ENCODE measurements at regions not wholly inside any gene's neighbourhood (a gene's known extent, or its start where the extent isn't known, plus 50 kb on each side); places are given as distances from the start of the nearest gene placed in this dataset.

DNA sequence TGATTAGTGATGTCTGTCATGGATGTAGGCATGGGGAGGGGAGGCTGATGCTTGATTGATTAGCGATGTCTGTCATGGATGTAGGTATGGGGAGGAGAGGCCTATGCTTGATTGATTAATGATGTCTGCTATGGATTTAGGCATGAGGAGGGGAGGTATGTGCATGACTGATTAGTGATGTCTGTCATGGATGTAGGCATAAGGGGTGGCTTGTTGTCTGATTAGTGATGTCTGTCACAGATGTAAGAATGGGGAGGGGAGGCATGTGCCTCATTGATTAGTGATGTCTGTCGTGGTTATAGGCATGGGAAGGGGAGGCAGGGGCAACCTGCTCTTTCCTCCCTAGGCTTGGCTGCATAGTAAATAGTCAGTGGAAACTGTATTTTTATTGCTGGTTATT is 409.4 kb downstream of the HAPSTR1 start:
- H3K36me3 ChIP-seq (ENCODE audit: control insufficient read depth, insufficient read depth, low read length): no peaks in the 10 kb centered on the region
- no TSS peak for BruUV-seq (replicated peaks)
- CTCF ChIA-PET: no interaction called here
- TF ChIP-seq SIN3A (IDR thresholded peaks at IDR 0.05; ENCODE audit: borderline replicate concordance, insufficient read depth, low read depth, low read length) (no peak), REST (IDR thresholded peaks at IDR 0.05; ENCODE audit: insufficient read depth in 1 of 2, low read depth in 2 of 2, low read length in 1 of 2) (no peak), POLR2AphosphoS5 (IDR thresholded peaks at IDR 0.05; ENCODE audit: low read depth, low read length) (no peak), CTCF (IDR thresholded peaks at IDR 0.05) (no peak), TCF7L2 (IDR thresholded peaks at IDR 0.05; ENCODE audit: low read depth, low read length) (no peak)
- POLR2A ChIA-PET: no interaction called here
- ATAC-seq (no peak), DNase-seq (ENCODE audit: low read depth, low spot score) (no peak)
- no peaks in the 10 kb centered on the region for H3K4me1 ChIP-seq (ENCODE audit: control insufficient read depth, insufficient read depth, low read length)
- H3K27me3 ChIP-seq (ENCODE audit: control insufficient read depth, insufficient read depth, low read length): peaks cover 2% of the 10 kb centered on the region; the same call in 1 of the 2 replicates
- H3K4me3 ChIP-seq (ENCODE audit: low read depth in 2 of 2, low read length in 2 of 2): no peak overlapping the region
- intact Hi-C loops (cut with micrococcal nuclease; ENCODE audit: unreplicated experiment) (no loop called here), in situ Hi-C loops (cut with HindIII; ENCODE audit: low pct_unique_long_range_greater_than_20kb, low sequenced_read_pairs) (no loop called here)
- no peak overlapping the region for H3K27ac ChIP-seq (ENCODE audit: low read length)
- no peaks in the 10 kb centered on the region for H3K9me3 ChIP-seq (ENCODE audit: control insufficient read depth, insufficient read depth, low read depth, low read length)

DNA sequence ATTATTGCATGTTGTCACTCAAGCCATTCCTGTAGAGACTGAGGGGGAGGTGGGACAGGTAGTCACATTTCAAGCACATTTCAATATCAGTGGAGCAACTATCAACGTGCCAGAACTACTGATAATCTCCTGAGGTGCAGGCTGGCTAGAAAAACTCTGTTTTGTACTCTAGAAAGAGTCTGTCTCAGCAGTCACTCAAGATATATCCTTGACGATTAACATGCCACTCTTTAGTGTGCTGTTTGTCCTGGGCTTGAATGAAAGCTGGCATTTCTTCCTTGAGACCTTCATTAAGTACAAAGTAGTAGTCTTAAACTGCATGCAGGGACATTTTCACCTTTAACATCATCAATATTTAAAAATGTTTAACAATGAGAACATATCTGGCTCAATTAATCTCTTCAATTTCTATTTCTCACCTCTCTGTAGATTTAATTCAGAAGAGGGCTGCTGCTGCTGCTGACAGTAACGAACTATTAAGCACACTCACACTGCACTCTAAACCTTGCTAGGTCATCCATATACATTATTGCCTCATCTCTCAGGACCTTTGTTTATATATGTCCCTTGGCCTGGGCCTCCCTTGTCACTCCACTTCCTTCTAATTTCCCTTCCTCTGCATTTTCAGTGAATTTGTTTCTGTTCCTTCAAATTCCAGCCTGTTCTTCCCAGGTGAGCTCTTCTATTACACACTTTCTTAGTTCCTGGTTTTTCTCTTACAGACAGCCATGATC is 412.0 kb downstream of the HAPSTR1 start:
- no TSS peak for BruUV-seq (replicated peaks)
- no peak for ATAC-seq
- ChIA-PET POLR2A (no interaction called here), CTCF (interaction anchor here (0.6 kb wide), 1 partner anchor 679 kb away, joined by 6 read pairs; no protein-coding TSS in a partner anchor)
- TF ChIP-seq CTCF (IDR thresholded peaks at IDR 0.05): no peak
- TF ChIP-seq REST (IDR thresholded peaks at IDR 0.05; ENCODE audit: insufficient read depth in 1 of 2, low read depth in 2 of 2, low read length in 1 of 2): no peak
- no peak for TF ChIP-seq SIN3A (IDR thresholded peaks at IDR 0.05; ENCODE audit: borderline replicate concordance, insufficient read depth, low read depth, low read length)
- TF ChIP-seq TCF7L2 (IDR thresholded peaks at IDR 0.05; ENCODE audit: low read depth, low read length): no peak
- no peak for TF ChIP-seq POLR2AphosphoS5 (IDR thresholded peaks at IDR 0.05; ENCODE audit: low read depth, low read length)
- in situ Hi-C loops (cut with HindIII; ENCODE audit: low pct_unique_long_range_greater_than_20kb, low sequenced_read_pairs): no loop called here
- Histone ChIP-seq H3K27ac (ENCODE audit: low read length) (no peak overlapping the region), H3K36me3 (ENCODE audit: control insufficient read depth, insufficient read depth, low read length) (no peaks in the 10 kb centered on the region), H3K9me3 (ENCODE audit: control insufficient read depth, insufficient read depth, low read depth, low read length) (no peaks in the 10 kb centered on the region), H3K27me3 (ENCODE audit: control insufficient read depth, insufficient read depth, low read length) (peaks cover 2% of the 10 kb centered on the region; the same call in 1 of the 2 replicates), H3K4me1 (ENCODE audit: control insufficient read depth, insufficient read depth, low read length) (no peaks in the 10 kb centered on the region), H3K4me3 (ENCODE audit: low read depth in 2 of 2, low read length in 2 of 2) (no peak overlapping the region)
- no peak for DNase-seq (ENCODE audit: low read depth, low spot score)
- intact Hi-C loops (cut with micrococcal nuclease; ENCODE audit: unreplicated experiment): no loop called here
